ENCODE measurements at regions not wholly inside any gene's neighbourhood (a gene's known extent, or its start where the extent isn't known, plus 50 kb on each side); places are given as distances from the start of the nearest gene placed in this dataset.

- TF ChIP-seq CTCF (IDR thresholded peaks at IDR 0.05), result no peak
- TF ChIP-seq POLR2A (IDR thresholded peaks at IDR 0.05), result no peak
- no peak for TF ChIP-seq POLR2AphosphoS5 (IDR thresholded peaks at IDR 0.05; ENCODE audit: insufficient read depth in 1 of 2, low read depth in 1 of 2)
These were observed 235.2 kb downstream of the KCNRG start for GRCh38 chr13:50250401-50250800.

Data from vagina (tissue), 2 donors.